Natural killer cell treated with Interleukin-12 subunit alpha and Interleukin-12 subunit beta and Interleukin-15 and Interleukin-18, amount 100 ng/mL, for 72 hours (primary cell): ENCODE measurements at regions not wholly inside any gene's neighbourhood (a gene's known extent, or its start where the extent isn't known, plus 50 kb on each side); places are given as distances from the start of the nearest gene placed in this dataset.
A peak's percentile ranks its signal among the peaks of the same experiment; 100 is the strongest.

Experiments used
- ATAC-seq, 2 donors: fragments of 150-1000 bp; cut with Tn5 transposase in 1 of 2; sonication (Bioruptor Pico), chemical (Tn5 transposase) in 1 of 2; 2 replicates each; pipeline ENCODE4 v1.10.0; 2021
- DNase-seq: peaks from one replicate; pipeline ENCODE4 v3.0.0; 2022; ENCODE audit warnings: low spot score
- H3K27ac Mint-ChIP-seq, 2 donors: 1 replicate in 1 of 2; 2 replicates in 1 of 2; pipeline ENCODE4 v1.8.0; 2022; ENCODE audit warnings: mixed read lengths in 2 of 2, mild to moderate bottlenecking in 1 of 2, moderate library complexity in 1 of 2
- H3K27me3 Mint-ChIP-seq, 2 donors: 1 replicate in 1 of 2; 2 replicates in 1 of 2; pipeline ENCODE4 v1.8.0; 2022; ENCODE audit warnings: mixed read lengths in 2 of 2
- H3K36me3 Mint-ChIP-seq: one replicate; pipeline ENCODE4 v1.8.0; 2022; ENCODE audit warnings: mixed read lengths
- H3K4me1 Mint-ChIP-seq, 2 donors: 1 replicate in 1 of 2; 2 replicates in 1 of 2; pipeline ENCODE4 v1.8.0; 2022; ENCODE audit warnings: low read depth in 2 of 2, mixed read lengths in 2 of 2, mild to moderate bottlenecking in 1 of 2
- H3K4me3 Mint-ChIP-seq: one replicate; pipeline ENCODE4 v1.8.0; 2022; ENCODE audit warnings: mixed read lengths
- H3K9me3 Mint-ChIP-seq: 2 replicates; pipeline ENCODE4 v1.8.0; 2022; ENCODE audit warnings: mixed read lengths

DNA sequence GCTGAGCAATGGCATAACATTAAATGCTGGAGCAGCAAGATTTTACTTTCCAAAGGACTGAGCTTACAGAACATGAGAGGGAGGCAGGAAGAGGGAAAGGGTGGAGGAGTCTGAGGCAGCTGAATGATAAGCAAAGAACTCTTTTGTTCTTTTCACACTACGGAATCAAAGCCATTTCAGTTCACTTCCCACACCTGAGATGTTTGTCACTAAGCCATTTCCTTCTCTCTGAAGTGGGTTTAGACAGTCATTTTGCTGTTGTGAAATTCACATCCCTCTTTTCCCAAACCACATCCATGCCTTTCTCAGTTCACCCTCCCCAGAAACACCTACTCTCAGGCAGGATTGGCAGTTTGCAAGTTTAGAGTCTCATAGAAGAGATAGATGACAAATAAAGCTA is 267.9 kb downstream of the ADGRG6 start:
- Mint-ChIP-seq H3K27me3 (peaks cover 6 to 15% of the 10 kb centered on the region in 2 donors), H3K27ac (peak overlapping the region in 1 of 2 donors; percentile 24), H3K9me3 (peaks cover 6% of the 10 kb centered on the region), H3K4me3 (peak overlapping the region; percentile 18), H3K4me1 (peaks cover 0 to 13% of the 10 kb centered on the region in 2 donors), H3K36me3 (no peaks in the 10 kb centered on the region)
- ATAC-seq (peak in 1 of 2 donors; percentile 39), DNase-seq (no peak)

GRCh38 chr6:142570221-142570671 is 268.4 kb downstream of the ADGRG6 start:
- H3K27ac Mint-ChIP-seq, result peak overlapping the region in 1 of 2 donors; percentile 24
- peaks cover 6 to 16% of the 10 kb centered on the region in 2 donors for H3K27me3 Mint-ChIP-seq
- peak overlapping the region; percentile 18 for H3K4me3 Mint-ChIP-seq
- H3K36me3 Mint-ChIP-seq, result no peaks in the 10 kb centered on the region
- H3K4me1 Mint-ChIP-seq, result peaks cover 0 to 13% of the 10 kb centered on the region in 2 donors
- ATAC-seq, result no peak
- peaks cover 6% of the 10 kb centered on the region for H3K9me3 Mint-ChIP-seq
- DNase-seq, result no peak

- H3K9me3 Mint-ChIP-seq, result peaks cover 2% of the 10 kb centered on the region
- H3K27me3 Mint-ChIP-seq, result peaks cover 2 to 16% of the 10 kb centered on the region in 2 donors
- DNase-seq, result no peak
- H3K27ac Mint-ChIP-seq, result no peak overlapping the region
- no peak overlapping the region for H3K4me3 Mint-ChIP-seq
- no peaks in the 10 kb centered on the region for H3K4me1 Mint-ChIP-seq
- no peak for ATAC-seq
- H3K36me3 Mint-ChIP-seq, result no peaks in the 10 kb centered on the region
Observed at GRCh38 chr6:142592876-142593275, 291.1 kb downstream of the ADGRG6 start.

DNA sequence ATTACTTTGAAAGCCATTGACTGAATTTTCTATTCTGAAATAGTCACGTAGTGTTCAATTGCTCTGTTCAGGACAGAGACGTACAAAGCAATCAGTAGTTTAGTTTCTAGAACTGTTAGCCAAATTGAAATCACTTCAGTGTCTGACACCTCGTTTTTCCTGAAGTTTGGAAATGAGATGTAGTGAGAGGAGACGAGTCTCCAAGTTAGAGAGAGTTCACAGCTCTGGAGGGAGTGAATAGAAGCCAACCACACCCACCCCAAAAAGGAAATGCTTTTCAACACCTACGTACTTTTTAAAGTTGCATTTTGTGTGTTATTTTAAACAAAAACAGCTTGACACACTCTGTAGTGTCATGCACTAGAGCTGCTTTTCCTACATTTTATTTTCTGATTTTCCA is 296.0 kb downstream of the ADGRG6 start:
- Mint-ChIP-seq H3K36me3 (no peaks in the 10 kb centered on the region), H3K4me1 (no peaks in the 10 kb centered on the region), H3K27ac (no peak overlapping the region), H3K4me3 (no peak overlapping the region), H3K27me3 (peaks cover 5 to 27% of the 10 kb centered on the region in 2 donors), H3K9me3 (peaks cover 7% of the 10 kb centered on the region)
- no peak for ATAC-seq
- no peak for DNase-seq

DNA sequence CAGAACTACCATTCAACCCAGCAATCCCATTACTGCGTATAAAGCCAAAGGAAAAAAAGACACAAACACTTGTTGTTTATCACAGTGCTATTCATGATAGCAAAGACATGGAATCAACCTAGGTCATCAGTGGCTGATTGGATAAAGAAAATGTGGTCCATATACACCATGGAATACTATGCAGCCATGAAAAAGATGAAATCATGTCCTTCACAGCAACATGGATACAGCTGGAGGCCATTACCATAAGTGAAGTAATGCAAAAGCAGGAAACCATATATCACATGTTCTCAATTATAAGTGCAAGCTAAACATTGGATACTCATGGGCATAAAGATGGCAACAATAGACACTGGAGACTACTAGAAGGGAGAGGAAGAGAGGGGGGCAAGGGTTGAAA is 299.6 kb downstream of the ADGRG6 start:
- H3K9me3 Mint-ChIP-seq, result peaks cover 5% of the 10 kb centered on the region
- H3K27me3 Mint-ChIP-seq, result peaks cover 9 to 22% of the 10 kb centered on the region in 2 donors
- H3K4me1 Mint-ChIP-seq, result no peaks in the 10 kb centered on the region
- H3K27ac Mint-ChIP-seq, result no peak overlapping the region
- H3K4me3 Mint-ChIP-seq, result no peak overlapping the region
- H3K36me3 Mint-ChIP-seq, result no peaks in the 10 kb centered on the region
- no peak for DNase-seq
- no peak for ATAC-seq

GRCh38 chr6:142602972-142603371 is 301.2 kb downstream of the ADGRG6 start:
- ATAC-seq, result no peak
- H3K27ac Mint-ChIP-seq, result no peak overlapping the region
- H3K4me3 Mint-ChIP-seq, result no peak overlapping the region
- peaks cover 5% of the 10 kb centered on the region for H3K9me3 Mint-ChIP-seq
- no peak for DNase-seq
- H3K4me1 Mint-ChIP-seq, result no peaks in the 10 kb centered on the region
- H3K36me3 Mint-ChIP-seq, result no peaks in the 10 kb centered on the region
- H3K27me3 Mint-ChIP-seq, result peaks cover 10 to 31% of the 10 kb centered on the region in 2 donors

- Mint-ChIP-seq H3K4me3 (no peak overlapping the region), H3K27me3 (peaks cover 14 to 41% of the 10 kb centered on the region in 2 donors), H3K9me3 (no peaks in the 10 kb centered on the region), H3K36me3 (no peaks in the 10 kb centered on the region), H3K4me1 (no peaks in the 10 kb centered on the region), H3K27ac (no peak overlapping the region)
- DNase-seq, result no peak
- ATAC-seq, result no peak
Observed at GRCh38 chr6:142605922-142606485, 304.2 kb downstream of the ADGRG6 start.

DNA sequence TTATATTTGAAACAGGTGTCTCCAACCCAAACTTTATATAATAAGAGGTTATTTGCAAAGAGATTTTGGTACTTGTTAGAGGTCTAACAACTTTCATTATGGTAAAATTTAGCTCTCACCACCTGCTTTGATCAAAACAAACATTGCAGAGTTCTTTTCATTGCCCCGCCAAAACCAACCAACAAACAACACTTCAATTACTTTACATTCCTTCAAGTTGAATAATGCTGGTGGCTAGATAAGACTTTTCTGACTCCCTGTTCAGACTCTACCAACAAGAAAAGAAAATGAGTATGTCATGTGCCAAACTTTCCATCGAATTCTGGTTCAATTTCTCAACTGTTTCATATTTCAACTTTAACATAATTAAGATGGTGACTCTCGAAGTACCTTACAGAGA is 311.1 kb downstream of the ADGRG6 start:
- no peaks in the 10 kb centered on the region for H3K9me3 Mint-ChIP-seq
- H3K4me1 Mint-ChIP-seq, result no peaks in the 10 kb centered on the region
- ATAC-seq, result no peak
- H3K36me3 Mint-ChIP-seq, result no peaks in the 10 kb centered on the region
- no peak overlapping the region for H3K4me3 Mint-ChIP-seq
- H3K27me3 Mint-ChIP-seq, result peaks cover 10 to 21% of the 10 kb centered on the region in 2 donors
- no peak overlapping the region for H3K27ac Mint-ChIP-seq
- no peak for DNase-seq

- Mint-ChIP-seq H3K4me3 (no peak overlapping the region), H3K27ac (no peak overlapping the region), H3K36me3 (no peaks in the 10 kb centered on the region), H3K9me3 (no peaks in the 10 kb centered on the region), H3K27me3 (peaks cover 10 to 25% of the 10 kb centered on the region in 2 donors), H3K4me1 (no peaks in the 10 kb centered on the region)
- ATAC-seq (no peak), DNase-seq (no peak)
Observed at GRCh38 chr6:142613981-142614380, 312.2 kb downstream of the ADGRG6 start.

DNA sequence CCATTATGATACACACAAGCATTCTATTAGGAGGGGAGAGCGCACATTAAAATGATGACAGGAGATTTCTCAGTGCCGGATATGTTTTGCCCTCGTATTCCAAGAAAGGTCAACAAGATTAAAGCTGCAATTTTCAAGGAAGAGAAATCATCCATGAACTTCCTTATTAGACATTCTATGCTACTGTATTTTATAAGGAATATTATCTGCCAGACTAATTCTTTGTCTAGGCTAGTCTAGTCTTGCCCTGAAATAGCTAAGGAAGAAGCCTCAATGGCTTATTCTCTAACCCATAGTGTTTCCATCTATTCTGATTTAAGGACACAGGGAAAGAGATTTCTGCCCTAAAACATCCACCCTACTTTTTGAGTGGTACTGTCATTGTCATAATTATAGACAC is 315.4 kb downstream of the ADGRG6 start:
- H3K9me3 Mint-ChIP-seq, result no peaks in the 10 kb centered on the region
- H3K36me3 Mint-ChIP-seq, result no peaks in the 10 kb centered on the region
- H3K27me3 Mint-ChIP-seq, result peaks cover 8 to 11% of the 10 kb centered on the region in 2 donors
- H3K4me1 Mint-ChIP-seq, result no peaks in the 10 kb centered on the region
- DNase-seq, result no peak
- H3K4me3 Mint-ChIP-seq, result no peak overlapping the region
- no peak overlapping the region for H3K27ac Mint-ChIP-seq
- no peak for ATAC-seq

DNA sequence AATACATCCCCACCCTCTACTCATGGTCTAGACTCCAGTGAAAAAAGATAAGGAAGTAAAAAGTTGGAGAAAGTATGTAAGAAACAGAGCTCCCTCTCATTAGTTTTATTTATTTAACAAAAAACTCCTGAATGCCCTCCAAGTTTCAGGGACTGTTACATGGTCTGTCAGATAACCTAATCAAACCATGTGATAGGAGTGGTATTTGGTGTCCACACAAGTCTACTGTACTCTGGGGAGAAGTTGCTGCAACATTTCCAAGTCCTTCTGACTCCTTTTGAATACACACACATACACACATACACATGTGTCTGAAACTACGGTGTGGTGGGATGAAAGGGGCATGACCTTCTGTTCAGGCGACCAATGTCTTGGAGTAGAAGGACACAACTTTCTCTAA is 320.0 kb downstream of the ADGRG6 start:
- no peak for DNase-seq
- H3K27ac Mint-ChIP-seq, result no peak overlapping the region
- no peak overlapping the region for H3K4me3 Mint-ChIP-seq
- ATAC-seq, result no peak
- H3K36me3 Mint-ChIP-seq, result no peaks in the 10 kb centered on the region
- no peaks in the 10 kb centered on the region for H3K9me3 Mint-ChIP-seq
- peaks cover 7 to 18% of the 10 kb centered on the region in 2 donors for H3K27me3 Mint-ChIP-seq
- H3K4me1 Mint-ChIP-seq, result no peaks in the 10 kb centered on the region

DNA sequence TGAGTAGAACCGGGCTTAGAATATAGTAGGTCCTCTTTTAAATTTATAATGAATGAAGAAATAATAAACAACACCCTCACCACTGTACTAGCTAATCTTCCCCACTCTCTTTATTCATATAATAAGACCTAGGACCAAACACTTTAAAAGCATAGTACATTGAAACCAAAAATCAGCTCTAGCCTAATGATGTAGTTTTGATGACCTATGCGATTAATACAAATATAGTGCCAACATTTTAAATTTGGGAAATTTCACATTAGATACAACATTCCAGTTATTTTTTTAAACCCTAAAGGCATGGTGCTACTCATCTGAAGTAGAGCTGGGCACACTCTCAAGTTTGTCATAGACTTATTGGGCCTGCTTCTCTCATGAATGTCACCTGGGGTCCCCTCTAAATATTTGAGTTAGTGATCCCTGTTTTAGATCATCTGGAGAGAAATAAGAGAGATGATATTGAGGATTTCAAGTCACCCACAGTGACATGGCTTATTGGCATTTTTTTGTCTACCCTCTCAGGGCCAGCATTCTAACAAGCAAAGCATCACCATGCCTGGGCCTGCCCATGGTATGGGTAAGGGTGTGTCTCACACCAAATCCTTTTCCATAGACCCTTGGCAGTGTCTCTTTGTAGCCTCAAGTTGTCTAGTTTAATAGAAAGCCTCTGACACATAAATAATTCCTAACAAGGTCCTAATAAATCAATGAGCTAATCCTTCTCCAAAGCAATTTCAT is 319.8 kb downstream of the HIVEP2 start:
- Mint-ChIP-seq H3K27me3 (peaks cover 4 to 7% of the 10 kb centered on the region in 2 donors), H3K4me3 (no peak overlapping the region), H3K27ac (no peak overlapping the region), H3K9me3 (no peaks in the 10 kb centered on the region), H3K4me1 (no peaks in the 10 kb centered on the region), H3K36me3 (no peaks in the 10 kb centered on the region)
- no peak for ATAC-seq
- DNase-seq, result no peak

DNA sequence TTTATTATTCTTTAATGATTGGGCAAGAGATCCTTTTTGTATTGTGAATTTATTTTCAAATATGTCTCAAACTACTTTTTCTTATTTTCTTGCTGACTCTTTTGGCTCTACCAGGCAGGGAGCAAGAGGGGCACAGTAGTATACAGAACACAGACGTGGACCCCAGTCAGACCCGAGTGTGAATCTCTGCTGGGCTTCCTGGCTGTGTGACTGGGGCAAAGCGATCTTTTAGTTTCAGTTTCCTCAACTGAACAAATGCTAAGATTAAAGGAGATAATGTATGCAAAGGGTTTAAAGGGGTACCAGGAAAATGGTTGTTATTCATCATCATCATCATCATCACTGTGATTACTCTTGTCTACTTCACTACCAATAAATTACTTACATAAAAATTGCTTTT is 317.5 kb downstream of the HIVEP2 start:
- Mint-ChIP-seq H3K27ac (no peak overlapping the region), H3K36me3 (no peaks in the 10 kb centered on the region), H3K27me3 (peaks cover 2 to 7% of the 10 kb centered on the region in 2 donors), H3K4me1 (no peaks in the 10 kb centered on the region), H3K9me3 (no peaks in the 10 kb centered on the region), H3K4me3 (no peak overlapping the region)
- no peak for DNase-seq
- ATAC-seq, result no peak

DNA sequence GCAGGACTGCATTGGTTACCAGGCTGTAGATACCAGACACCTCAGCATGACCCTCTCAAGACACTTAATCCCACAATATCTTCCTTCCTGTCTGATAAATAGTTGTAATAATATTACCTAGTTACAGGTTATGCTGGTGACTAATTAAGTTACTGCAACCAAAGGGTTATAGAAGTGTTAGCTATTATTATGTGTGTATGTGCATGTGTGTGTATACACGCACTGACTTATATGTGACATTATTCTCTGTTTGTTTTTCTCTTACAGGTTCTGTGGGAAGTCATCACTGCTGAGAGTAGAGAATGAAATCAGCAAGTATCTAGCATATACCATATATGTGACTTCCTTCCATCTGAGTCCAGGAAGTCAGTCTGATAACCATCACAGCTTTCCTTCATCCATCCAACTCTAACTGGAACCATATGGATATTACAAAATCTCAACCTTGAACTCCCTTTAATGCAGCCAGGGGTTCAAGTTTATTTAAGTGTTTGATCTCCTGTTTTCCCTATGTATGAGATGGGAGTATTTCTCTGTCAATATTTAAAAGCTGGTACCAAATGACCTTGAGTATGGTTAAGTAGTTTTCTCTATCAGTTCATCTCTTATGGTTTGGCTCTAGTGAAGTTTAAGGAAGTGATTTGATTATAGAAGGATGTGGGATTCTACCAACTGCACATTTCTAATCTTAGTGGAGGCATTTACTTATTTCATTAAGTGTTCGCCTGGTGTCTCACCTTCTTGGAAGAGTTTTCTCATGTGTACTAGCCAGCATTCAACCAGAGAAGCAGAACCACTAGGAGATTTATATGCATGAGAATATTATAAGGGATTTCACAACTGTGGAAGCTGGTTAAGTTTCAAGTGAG is 313.2 kb downstream of the HIVEP2 start:
- Mint-ChIP-seq H3K4me1 (no peaks in the 10 kb centered on the region), H3K9me3 (no peaks in the 10 kb centered on the region), H3K27me3 (no peaks in the 10 kb centered on the region), H3K36me3 (no peaks in the 10 kb centered on the region), H3K4me3 (no peak overlapping the region), H3K27ac (no peak overlapping the region)
- DNase-seq, result no peak
- ATAC-seq, result no peak
